Esophagus squamous epithelium (tissue), 4 donors: ENCODE measurements at regions not wholly inside any gene's neighbourhood (a gene's known extent, or its start where the extent isn't known, plus 50 kb on each side); places are given as distances from the start of the nearest gene placed in this dataset.

Source experiments
- POLR2A ChIP-seq, 4 donors: fragments of 450-650 bp; IDR thresholded peaks; one replicate each; pipeline ENCODE4 v1.6.1; 2017; ENCODE audit warnings: antibody characterized with exemption in 4 of 4, mild to moderate bottlenecking in 4 of 4, moderate library complexity in 3 of 4
- TF ChIP-seq, protein P1 (sequence below), 6 experiments: fragments of 450-650 bp in 4 of 6; fragments of 200-600 bp in 2 of 6; sonication (generic) in 2 of 6; IDR thresholded peaks; one replicate each; pipeline ENCODE4 v1.5.1; 2016 to 2019; ENCODE audit warnings: antibody characterized with exemption in 6 of 6, mild to moderate bottlenecking in 4 of 6, moderate library complexity in 4 of 6

DNA sequence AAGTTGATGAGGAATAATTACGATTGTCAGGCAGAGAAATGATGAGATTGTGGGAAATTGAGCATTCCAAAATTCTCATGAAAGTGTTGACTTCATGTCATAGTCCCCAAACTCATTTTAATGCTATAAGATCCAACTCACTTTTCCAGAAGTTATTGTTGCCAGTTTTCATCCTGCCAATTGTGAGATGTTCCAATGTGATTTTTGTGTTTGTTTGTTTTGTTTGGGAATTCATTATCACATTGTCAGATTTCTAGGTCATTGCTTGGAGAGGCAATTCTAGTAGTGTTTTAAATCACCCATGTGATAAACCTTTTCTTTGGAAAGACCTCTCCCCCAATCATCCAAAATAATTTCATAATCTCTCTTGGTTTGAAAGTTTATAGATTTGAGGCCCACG lies 86.0 kb upstream of the ACVR2A start:
- TF ChIP-seq, protein P1, sequence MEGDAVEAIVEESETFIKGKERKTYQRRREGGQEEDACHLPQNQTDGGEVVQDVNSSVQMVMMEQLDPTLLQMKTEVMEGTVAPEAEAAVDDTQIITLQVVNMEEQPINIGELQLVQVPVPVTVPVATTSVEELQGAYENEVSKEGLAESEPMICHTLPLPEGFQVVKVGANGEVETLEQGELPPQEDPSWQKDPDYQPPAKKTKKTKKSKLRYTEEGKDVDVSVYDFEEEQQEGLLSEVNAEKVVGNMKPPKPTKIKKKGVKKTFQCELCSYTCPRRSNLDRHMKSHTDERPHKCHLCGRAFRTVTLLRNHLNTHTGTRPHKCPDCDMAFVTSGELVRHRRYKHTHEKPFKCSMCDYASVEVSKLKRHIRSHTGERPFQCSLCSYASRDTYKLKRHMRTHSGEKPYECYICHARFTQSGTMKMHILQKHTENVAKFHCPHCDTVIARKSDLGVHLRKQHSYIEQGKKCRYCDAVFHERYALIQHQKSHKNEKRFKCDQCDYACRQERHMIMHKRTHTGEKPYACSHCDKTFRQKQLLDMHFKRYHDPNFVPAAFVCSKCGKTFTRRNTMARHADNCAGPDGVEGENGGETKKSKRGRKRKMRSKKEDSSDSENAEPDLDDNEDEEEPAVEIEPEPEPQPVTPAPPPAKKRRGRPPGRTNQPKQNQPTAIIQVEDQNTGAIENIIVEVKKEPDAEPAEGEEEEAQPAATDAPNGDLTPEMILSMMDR (IDR thresholded peaks at IDR 0.05): no peak
- no peak for TF ChIP-seq POLR2A (IDR thresholded peaks at IDR 0.05)
